ENCODE measurements at regions not wholly inside any gene's neighbourhood (a gene's known extent, or its start where the extent isn't known, plus 50 kb on each side); places are given as distances from the start of the nearest gene placed in this dataset.
"Not testable (repeated sequence)": the region's sequence is repeated elsewhere in the genome, so short reads cannot be mapped to it uniquely, and the experiment has no call there.

DNA sequence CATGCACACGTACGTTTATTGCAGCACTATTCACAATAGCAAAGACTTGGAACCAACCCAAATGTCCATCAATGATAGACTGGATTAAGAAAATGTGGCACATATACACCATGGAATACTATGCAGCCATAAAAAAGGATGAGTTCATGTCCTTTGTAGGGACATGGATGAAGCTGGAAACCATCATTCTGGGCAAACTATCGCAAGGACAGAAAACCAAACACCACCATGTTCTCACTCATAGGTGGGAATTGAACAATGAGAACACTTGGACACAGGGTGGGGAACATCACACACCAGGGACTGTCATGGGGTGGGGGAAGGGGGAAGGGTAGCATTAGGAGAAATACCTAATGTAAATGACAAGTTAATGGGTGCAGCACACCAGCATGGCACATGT is 94.8 kb upstream of the NDUFV2 start:
- TF ChIP-seq, protein P1, sequence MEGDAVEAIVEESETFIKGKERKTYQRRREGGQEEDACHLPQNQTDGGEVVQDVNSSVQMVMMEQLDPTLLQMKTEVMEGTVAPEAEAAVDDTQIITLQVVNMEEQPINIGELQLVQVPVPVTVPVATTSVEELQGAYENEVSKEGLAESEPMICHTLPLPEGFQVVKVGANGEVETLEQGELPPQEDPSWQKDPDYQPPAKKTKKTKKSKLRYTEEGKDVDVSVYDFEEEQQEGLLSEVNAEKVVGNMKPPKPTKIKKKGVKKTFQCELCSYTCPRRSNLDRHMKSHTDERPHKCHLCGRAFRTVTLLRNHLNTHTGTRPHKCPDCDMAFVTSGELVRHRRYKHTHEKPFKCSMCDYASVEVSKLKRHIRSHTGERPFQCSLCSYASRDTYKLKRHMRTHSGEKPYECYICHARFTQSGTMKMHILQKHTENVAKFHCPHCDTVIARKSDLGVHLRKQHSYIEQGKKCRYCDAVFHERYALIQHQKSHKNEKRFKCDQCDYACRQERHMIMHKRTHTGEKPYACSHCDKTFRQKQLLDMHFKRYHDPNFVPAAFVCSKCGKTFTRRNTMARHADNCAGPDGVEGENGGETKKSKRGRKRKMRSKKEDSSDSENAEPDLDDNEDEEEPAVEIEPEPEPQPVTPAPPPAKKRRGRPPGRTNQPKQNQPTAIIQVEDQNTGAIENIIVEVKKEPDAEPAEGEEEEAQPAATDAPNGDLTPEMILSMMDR (tag by site-specific recombination; IDR thresholded peaks at IDR 0.05), result not testable (repeated sequence)
- TF ChIP-seq ZNF140 (tag by site-specific recombination; IDR thresholded peaks at IDR 0.05), result not testable (repeated sequence)
